D721Med (cell line): ENCODE measurements at regions not wholly inside any gene's neighbourhood (a gene's known extent, or its start where the extent isn't known, plus 50 kb on each side); places are given as distances from the start of the nearest gene placed in this dataset.

Experiments used
- DNase-seq: peaks from one replicate; pipeline ENCODE4 v3.0.0; 2011; ENCODE audit warnings: low spot score; ENCODE audit not compliant: insufficient read length
- FAIRE-seq: peaks from 2 replicates; lab custom pipeline; 2011; peaks lifted over from hg19 to GRCh38; lab: Jason Lieb, UNC
- TF ChIP-seq, protein P1 (sequence below): IDR thresholded peaks from 2 replicates; pipeline ENCODE4 v1.5.1; 2012; ENCODE audit warnings: mild to moderate bottlenecking, control low read depth; ENCODE audit not compliant: insufficient read depth; ENCODE audit errors: missing control alignments

DNA sequence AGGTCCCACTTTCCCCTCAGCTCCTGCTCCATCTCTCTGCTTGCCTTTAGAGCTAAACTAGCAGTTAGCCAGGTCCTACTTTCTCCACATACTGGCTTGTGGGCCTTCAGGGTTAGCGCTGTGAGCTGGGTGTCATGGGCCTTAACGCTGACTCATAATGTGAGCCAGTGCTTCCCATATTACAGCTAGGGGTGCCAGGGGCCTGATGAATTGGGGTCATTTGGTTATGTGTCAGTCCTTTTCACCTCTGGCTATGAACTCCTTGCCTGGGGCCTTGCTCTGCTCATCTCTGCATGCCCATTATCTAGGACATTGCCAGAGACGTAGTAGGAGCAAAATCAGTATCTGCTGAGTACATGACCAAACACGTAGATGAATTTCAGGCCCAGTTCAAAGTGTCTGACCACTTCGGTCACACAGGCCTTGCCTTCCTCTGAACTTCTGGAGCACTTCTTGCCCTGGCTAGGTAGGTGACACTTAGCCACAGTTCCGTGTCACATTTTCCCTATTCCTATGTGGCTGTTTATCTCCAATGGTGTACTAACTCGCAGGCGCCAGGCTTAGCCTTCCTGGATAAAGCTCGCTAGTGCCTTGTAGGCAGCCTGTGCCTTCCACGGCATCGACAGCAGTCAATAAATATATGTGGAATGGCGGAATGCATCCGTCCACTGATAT lies 103.2 kb upstream of the SIX3 start:
- no peak for DNase-seq
- FAIRE-seq, result no peak
- TF ChIP-seq, protein P1, sequence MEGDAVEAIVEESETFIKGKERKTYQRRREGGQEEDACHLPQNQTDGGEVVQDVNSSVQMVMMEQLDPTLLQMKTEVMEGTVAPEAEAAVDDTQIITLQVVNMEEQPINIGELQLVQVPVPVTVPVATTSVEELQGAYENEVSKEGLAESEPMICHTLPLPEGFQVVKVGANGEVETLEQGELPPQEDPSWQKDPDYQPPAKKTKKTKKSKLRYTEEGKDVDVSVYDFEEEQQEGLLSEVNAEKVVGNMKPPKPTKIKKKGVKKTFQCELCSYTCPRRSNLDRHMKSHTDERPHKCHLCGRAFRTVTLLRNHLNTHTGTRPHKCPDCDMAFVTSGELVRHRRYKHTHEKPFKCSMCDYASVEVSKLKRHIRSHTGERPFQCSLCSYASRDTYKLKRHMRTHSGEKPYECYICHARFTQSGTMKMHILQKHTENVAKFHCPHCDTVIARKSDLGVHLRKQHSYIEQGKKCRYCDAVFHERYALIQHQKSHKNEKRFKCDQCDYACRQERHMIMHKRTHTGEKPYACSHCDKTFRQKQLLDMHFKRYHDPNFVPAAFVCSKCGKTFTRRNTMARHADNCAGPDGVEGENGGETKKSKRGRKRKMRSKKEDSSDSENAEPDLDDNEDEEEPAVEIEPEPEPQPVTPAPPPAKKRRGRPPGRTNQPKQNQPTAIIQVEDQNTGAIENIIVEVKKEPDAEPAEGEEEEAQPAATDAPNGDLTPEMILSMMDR, result no peak

DNA sequence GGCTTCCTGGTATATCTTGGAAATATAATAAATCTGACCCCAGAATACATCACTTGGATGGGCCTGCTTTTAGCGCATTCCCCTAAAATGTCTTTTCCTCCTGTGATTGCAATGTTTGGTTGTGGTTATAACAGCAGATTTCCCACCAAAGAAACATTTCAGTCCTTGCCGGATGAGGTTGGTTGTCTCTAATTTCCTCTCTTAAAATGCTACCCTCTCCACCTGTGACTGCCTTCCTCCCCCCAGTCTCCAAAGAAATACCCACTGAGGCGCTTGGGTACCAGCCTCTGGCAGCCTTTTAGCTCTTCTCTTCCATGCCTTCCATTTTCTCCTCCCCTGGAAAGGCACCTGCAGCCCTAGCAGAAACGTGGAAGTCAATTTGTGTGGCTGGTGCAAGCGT lies 102.1 kb upstream of the SIX3 start:
- TF ChIP-seq, protein P1, result no peak
- DNase-seq, result no peak
- FAIRE-seq, result no peak

DNA sequence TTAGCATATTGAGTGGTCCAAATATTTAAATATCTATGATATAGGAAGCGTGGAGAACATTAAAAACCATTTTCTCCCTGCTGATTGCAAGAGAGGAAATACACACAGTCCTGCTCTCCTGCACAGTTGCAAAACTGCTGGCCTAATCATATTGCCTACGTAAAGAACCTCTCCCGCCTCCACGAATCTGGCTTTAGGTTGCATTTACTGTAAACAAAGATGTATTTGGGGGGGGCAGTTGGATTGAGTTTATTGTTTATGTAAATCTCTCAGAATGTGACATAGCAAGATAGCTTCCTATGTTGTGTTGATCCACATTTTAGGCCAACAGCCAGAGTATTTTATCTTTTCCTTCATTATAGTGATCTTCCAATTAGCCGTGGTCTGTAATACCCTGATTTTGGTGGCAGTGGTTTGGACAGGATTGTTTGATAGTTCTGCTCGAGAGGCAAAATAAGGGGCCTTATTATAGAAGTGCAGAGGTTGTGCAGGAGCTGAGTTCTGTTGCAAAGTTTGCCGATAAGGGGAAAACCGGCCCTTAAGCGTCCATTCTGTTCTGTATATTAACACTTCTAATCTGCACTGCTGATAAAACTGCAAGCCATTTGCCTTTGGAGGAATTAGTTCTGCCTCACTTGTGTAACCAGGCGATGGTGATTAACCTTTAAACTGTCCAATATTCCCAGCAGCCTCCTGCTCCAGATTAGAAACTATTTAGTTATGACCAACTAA lies 101.6 kb upstream of the SIX3 start:
- FAIRE-seq (no peak), DNase-seq (no peak)
- TF ChIP-seq, protein P1, result no peak

DNA sequence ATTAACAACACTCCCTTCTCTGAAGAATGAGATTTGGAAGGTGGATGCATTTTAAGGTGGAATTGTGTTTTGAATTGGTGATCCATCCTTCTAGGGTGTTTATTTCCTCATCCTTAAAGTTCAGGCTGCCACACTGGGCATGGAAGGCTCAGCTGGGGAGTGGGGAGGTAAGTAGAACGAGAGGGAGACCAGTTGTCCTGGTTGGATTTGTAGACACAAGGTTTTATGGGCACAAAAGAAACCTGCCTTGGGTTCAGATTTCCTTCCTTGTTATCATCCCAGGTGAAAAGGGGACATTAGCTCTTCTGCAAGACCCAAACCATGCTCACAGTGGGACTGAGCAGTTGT lies 101.0 kb upstream of the SIX3 start:
- TF ChIP-seq, protein P1, result no peak
- no peak for DNase-seq
- FAIRE-seq, result no peak

DNA sequence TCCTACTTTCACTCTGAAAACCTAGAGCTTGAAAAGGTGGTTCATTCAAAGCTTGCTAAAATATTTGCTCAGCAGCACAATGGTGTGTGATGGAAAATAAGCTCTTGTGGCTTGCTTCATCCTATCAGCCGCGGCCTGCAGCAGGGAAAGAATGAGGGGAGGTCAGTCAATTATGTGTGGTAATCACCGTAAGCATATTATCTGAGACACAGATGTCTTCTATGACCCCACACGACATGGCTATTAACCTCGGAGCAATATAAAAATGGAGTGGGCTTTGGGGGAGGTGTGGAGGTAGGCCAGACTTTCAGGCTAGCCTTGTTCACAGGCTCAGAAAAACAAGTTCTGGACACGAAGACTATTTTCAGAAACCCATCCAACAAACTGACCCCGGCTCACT lies 98.4 kb upstream of the SIX3 start:
- TF ChIP-seq, protein P1, result no peak
- FAIRE-seq, result no peak
- no peak for DNase-seq

DNA sequence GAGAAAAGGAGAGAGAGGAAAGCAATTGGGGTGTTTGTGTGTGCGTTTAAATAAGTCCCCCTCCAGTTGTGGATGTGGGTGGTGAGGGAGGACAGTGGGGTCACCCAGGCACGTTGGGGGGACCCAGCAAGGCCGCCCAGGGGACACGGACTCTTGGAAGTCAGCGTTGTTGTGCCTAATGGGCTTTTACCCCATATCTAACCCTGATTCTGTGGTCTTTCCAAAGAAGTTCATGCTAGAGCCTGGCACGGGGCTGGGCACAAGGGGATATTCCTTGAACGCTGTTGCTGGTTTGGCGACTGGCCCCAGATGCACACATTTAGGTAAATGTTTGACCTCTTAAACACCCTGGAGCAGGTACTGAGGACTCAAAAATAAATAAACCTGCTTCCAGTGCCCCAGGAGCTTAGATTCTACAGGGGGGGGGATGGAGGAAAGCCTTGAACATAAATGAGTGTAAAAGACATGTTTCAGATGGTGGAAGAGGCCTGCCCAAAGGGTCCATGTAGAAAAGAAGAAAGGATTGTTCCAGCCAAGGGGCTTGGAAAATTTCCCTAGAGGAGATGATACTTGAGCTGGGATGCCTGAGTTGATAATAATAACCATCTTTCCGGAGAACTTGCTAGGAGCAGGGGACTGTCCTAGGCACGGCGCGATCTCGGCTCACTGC lies 97.7 kb upstream of the SIX3 start:
- no peak for FAIRE-seq
- no peak for DNase-seq
- TF ChIP-seq, protein P1, result no peak
